Endothelial cell of umbilical vein (primary cell): ENCODE measurements at regions not wholly inside any gene's neighbourhood (a gene's known extent, or its start where the extent isn't known, plus 50 kb on each side); places are given as distances from the start of the nearest gene placed in this dataset.

Experiments used
- BruUV-seq: library from RNA; stranded (reverse); fragments of 400-500 nt; replicated peaks from 2 replicates; lab custom pipeline; 2021; lab: Mats Ljungman, UMichigan
- CTCF ChIA-PET: fragments of 300-600, 350-600 bp; sonication (Branson Sonifier 250); formaldehyde crosslinking; loops from one replicate; lab custom pipeline; 2021; ENCODE audit warnings: antibody characterized with exemption, inconsistent platforms; lab: Charles Lee
- POLR2A ChIA-PET: fragments of 300-600, 350-600 bp; sonication (Branson Sonifier 250); formaldehyde crosslinking; loops from one replicate; lab custom pipeline; 2021; ENCODE audit warnings: antibody characterized with exemption, inconsistent platforms; lab: Charles Lee
- DNase-seq: peaks from one replicate; pipeline ENCODE4 v3.0.0-alpha.2; 2011; ENCODE audit warnings: low read depth, low spot score
- FAIRE-seq: peaks from 2 replicates; lab custom pipeline; 2011; peaks lifted over from hg19 to GRCh38; lab: Jason Lieb, UNC
- H2AFZ ChIP-seq: 2 replicates; pipeline ENCODE4 v1.6.0; 2012; ENCODE audit warnings: low read depth, low read length, control low read depth, inconsistent platforms
- H3K27ac ChIP-seq: 2 replicates; pipeline ENCODE4 v1.5.1; 2011; ENCODE audit warnings: low read depth, mild to moderate bottlenecking, control low read depth, low read length, moderate library complexity; ENCODE audit not compliant: insufficient read depth
- H3K27me3 ChIP-seq, 2 experiments: 2 replicates each; pipeline versions ENCODE4 v1.6.0 to v1.6.1; 2011; ENCODE audit warnings: low read length in 2 of 2, mixed read lengths in 1 of 2; ENCODE audit not compliant: control insufficient read depth in 2 of 2, insufficient read depth in 2 of 2
- H3K36me3 ChIP-seq, 2 experiments: 2 replicates in 1 of 2; 3 replicates in 1 of 2; pipeline ENCODE4 v1.5.1; 2011; ENCODE audit warnings: low read length in 2 of 2, mild to moderate bottlenecking in 1 of 2, moderate library complexity in 1 of 2; ENCODE audit not compliant: control insufficient read depth in 2 of 2, insufficient read depth in 2 of 2; ENCODE audit errors: extremely low read depth in 1 of 2
- H3K4me1 ChIP-seq: 3 replicates; pipeline ENCODE4 v1.5.1; 2011; ENCODE audit warnings: mild to moderate bottlenecking, low read length; ENCODE audit not compliant: control insufficient read depth, insufficient read depth; ENCODE audit errors: extremely low read depth
- H3K4me2 ChIP-seq: 2 replicates; pipeline ENCODE4 v1.6.1; 2011; ENCODE audit warnings: low read length, control low read depth, mixed read lengths; ENCODE audit not compliant: insufficient read depth
- H3K4me3 ChIP-seq, 3 experiments: fragments of 200-600 bp in 1 of 3; sonication (generic), shearing (Covaris generic) in 1 of 3; replicated peaks in 1 of 3; 2 replicates each; pipeline ENCODE4 v1.5.1; 2011 to 2016; ENCODE audit warnings: control low read depth in 3 of 3, low read length in 3 of 3, mild to moderate bottlenecking in 2 of 3, inconsistent platforms in 1 of 3, low read depth in 1 of 3, moderate library complexity in 1 of 3; ENCODE audit not compliant: insufficient read depth in 1 of 3
- H3K79me2 ChIP-seq: 2 replicates; pipeline ENCODE4 v1.6.0; 2012; ENCODE audit warnings: low read length, inconsistent platforms; ENCODE audit not compliant: control insufficient read depth, insufficient read depth
- H3K9ac ChIP-seq: replicated peaks from 2 replicates; pipeline ENCODE3; 2011; ENCODE audit warnings: low read length, control low read depth; ENCODE audit not compliant: insufficient read depth; ENCODE audit errors: extremely low read depth
- H3K9me1 ChIP-seq: replicated peaks from 3 replicates; pipeline ENCODE4 v1.6.0; 2011; ENCODE audit warnings: mild to moderate bottlenecking, low read length; ENCODE audit not compliant: control insufficient read depth, insufficient read depth; ENCODE audit errors: extremely low read depth
- H3K9me3 ChIP-seq: replicated peaks from 2 replicates; pipeline ENCODE4 v1.5.1; 2012; ENCODE audit warnings: low read length, inconsistent platforms; ENCODE audit not compliant: control insufficient read depth, insufficient read depth
- H4K20me1 ChIP-seq: replicated peaks from 2 replicates; pipeline ENCODE3; 2011; ENCODE audit warnings: mild to moderate bottlenecking, low read length; ENCODE audit not compliant: control insufficient read depth, insufficient read depth; ENCODE audit errors: extremely low read depth
- EZH2 ChIP-seq: IDR thresholded peaks from 2 replicates; pipeline ENCODE4 v1.6.1; 2012; ENCODE audit warnings: borderline replicate concordance, low read depth, mild to moderate bottlenecking, moderate library complexity, low read length, inconsistent platforms; ENCODE audit not compliant: severe bottlenecking
- FOS ChIP-seq: IDR thresholded peaks from 2 replicates; pipeline ENCODE4 v1.6.1; 2011; ENCODE audit warnings: mild to moderate bottlenecking, low read length, moderate library complexity, borderline replicate concordance; ENCODE audit not compliant: insufficient read depth
- MAX ChIP-seq: IDR thresholded peaks from 2 replicates; pipeline ENCODE4 v1.6.1; 2011; ENCODE audit not compliant: insufficient read depth, insufficient read length
- dilution Hi-C: fragments of 300-500 bp; cut with MboI; formaldehyde crosslinking; loops from one replicate; pipeline ENCODE4 v1.15.0; 2019; ENCODE audit warnings: low sequenced_read_pairs; ENCODE audit not compliant: extremely low pct_ligation_motif_present
- intact Hi-C: fragments of 100-400 bp; cut with micrococcal nuclease; formaldehyde crosslinking; loops from one replicate; pipeline ENCODE4 v1.10.0; 2022
- TF ChIP-seq, protein P1 (sequence below), 2 donors: IDR thresholded peaks; 1 replicate in 1 of 2; 2 replicates in 1 of 2; pipeline ENCODE4 v1.5.1; 2011; ENCODE audit warnings: low read length in 2 of 2, mild to moderate bottlenecking in 2 of 2, moderate library complexity in 2 of 2, control low read depth in 1 of 2, inconsistent platforms in 1 of 2, low read depth in 1 of 2; ENCODE audit not compliant: insufficient read depth in 1 of 2; ENCODE audit errors: extremely low read depth in 1 of 2

GRCh38 chr3:14598143-14598569 lies 53.4 kb upstream of the CCDC174 start:
- ChIA-PET CTCF (interaction anchor here (0.6 kb wide), 1 partner anchor 89 kb away, joined by 3 read pairs; no protein-coding TSS in a partner anchor), POLR2A (no interaction called here)
- H3K9ac ChIP-seq = no peak overlapping the region
- H3K9me1 ChIP-seq = no peaks in the 10 kb centered on the region
- no peaks in the 10 kb centered on the region for H3K4me1 ChIP-seq
- no TSS peak for BruUV-seq
- H3K27me3 ChIP-seq = peaks cover 21% of the 10 kb centered on the region in 2 experiments
- no peak overlapping the region for H3K27ac ChIP-seq
- no peaks in the 10 kb centered on the region for H3K79me2 ChIP-seq
- intact Hi-C loops (no loop called here), dilution Hi-C loops (no loop called here)
- H3K9me3 ChIP-seq = no peaks in the 10 kb centered on the region
- TF ChIP-seq, protein P1, sequence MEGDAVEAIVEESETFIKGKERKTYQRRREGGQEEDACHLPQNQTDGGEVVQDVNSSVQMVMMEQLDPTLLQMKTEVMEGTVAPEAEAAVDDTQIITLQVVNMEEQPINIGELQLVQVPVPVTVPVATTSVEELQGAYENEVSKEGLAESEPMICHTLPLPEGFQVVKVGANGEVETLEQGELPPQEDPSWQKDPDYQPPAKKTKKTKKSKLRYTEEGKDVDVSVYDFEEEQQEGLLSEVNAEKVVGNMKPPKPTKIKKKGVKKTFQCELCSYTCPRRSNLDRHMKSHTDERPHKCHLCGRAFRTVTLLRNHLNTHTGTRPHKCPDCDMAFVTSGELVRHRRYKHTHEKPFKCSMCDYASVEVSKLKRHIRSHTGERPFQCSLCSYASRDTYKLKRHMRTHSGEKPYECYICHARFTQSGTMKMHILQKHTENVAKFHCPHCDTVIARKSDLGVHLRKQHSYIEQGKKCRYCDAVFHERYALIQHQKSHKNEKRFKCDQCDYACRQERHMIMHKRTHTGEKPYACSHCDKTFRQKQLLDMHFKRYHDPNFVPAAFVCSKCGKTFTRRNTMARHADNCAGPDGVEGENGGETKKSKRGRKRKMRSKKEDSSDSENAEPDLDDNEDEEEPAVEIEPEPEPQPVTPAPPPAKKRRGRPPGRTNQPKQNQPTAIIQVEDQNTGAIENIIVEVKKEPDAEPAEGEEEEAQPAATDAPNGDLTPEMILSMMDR (IDR thresholded peaks at IDR 0.05; ENCODE audit: extremely low read depth in 1 of 2, insufficient read depth in 1 of 2, low read depth in 1 of 2, low read length in 2 of 2) = no peak
- TF ChIP-seq FOS (no peak), EZH2 (peak; percentile 36), MAX (no peak)
- DNase-seq = peak; percentile 28
- no peaks in the 10 kb centered on the region for H4K20me1 ChIP-seq
- H3K4me3 ChIP-seq = no peak overlapping the region
- no peak overlapping the region for H3K4me2 ChIP-seq
- no peak overlapping the region for H2AFZ ChIP-seq
- FAIRE-seq = no peak
- no peaks in the 10 kb centered on the region for H3K36me3 ChIP-seq

GRCh38 chr3:14599488-14599887 lies 52.1 kb upstream of the CCDC174 start:
- Histone ChIP-seq H3K4me1 (no peaks in the 10 kb centered on the region), H3K4me2 (no peak overlapping the region), H2AFZ (no peak overlapping the region), H3K79me2 (no peaks in the 10 kb centered on the region), H3K9me3 (no peaks in the 10 kb centered on the region), H3K4me3 (no peak overlapping the region), H3K9ac (no peak overlapping the region), H4K20me1 (no peaks in the 10 kb centered on the region), H3K9me1 (no peaks in the 10 kb centered on the region), H3K27me3 (peaks cover 30 to 31% of the 10 kb centered on the region in 2 experiments), H3K36me3 (no peaks in the 10 kb centered on the region), H3K27ac (no peak overlapping the region)
- dilution Hi-C loops = no loop called here
- no TSS peak for BruUV-seq
- FAIRE-seq = no peak
- DNase-seq = no peak
- ChIA-PET CTCF (no interaction called here), POLR2A (no interaction called here)
- TF ChIP-seq EZH2 = no peak
- intact Hi-C loops = no loop called here
